ENCODE measurements at regions not wholly inside any gene's neighbourhood (a gene's known extent, or its start where the extent isn't known, plus 50 kb on each side); places are given as distances from the start of the nearest gene placed in this dataset.
"Not testable (repeated sequence)": the region's sequence is repeated elsewhere in the genome, so short reads cannot be mapped to it uniquely, and the experiment has no call there.

GRCh38 chr12:131620946-131621681 lies 89.8 kb upstream of the SFSWAP start:
- DNase-seq, result peak in 12 of 14 donors; percentile 10 to 79 (median 54)

GRCh38 chr12:131621701-131622421 lies 89.0 kb upstream of the SFSWAP start:
- DNase-seq, result peak in 12 of 14 donors; percentile 41 to 88 (median 78)

GRCh38 chr12:131622422-131622955 lies 88.4 kb upstream of the SFSWAP start:
- DNase-seq, result no peak

- not testable (repeated sequence) for DNase-seq
Observed at GRCh38 chr12:131623404-131624368, 87.2 kb upstream of the SFSWAP start.

- DNase-seq, result peak in 3 of 14 donors; percentile 15 to 65 (median 38)
Observed at GRCh38 chr12:131624369-131624739, 86.5 kb upstream of the SFSWAP start.

- not testable (repeated sequence) for DNase-seq
Observed at GRCh38 chr12:131624756-131625501, 86.0 kb upstream of the SFSWAP start.

GRCh38 chr12:131625966-131626722 lies 84.7 kb upstream of the SFSWAP start:
- DNase-seq, result not testable (repeated sequence)

- DNase-seq, result not testable (repeated sequence)
Observed at GRCh38 chr12:131627151-131628022, 83.5 kb upstream of the SFSWAP start.

GRCh38 chr12:131628023-131628740 lies 82.7 kb upstream of the SFSWAP start:
- no peak for DNase-seq

- DNase-seq, result no peak
Observed at GRCh38 chr12:131628766-131629448, 82.0 kb upstream of the SFSWAP start.

- no peak for DNase-seq
Observed at GRCh38 chr12:131631230-131631629, 79.7 kb upstream of the SFSWAP start.

- not testable (repeated sequence) for DNase-seq
Observed at GRCh38 chr12:131631889-131632651, 78.8 kb upstream of the SFSWAP start.

GRCh38 chr12:131632652-131633023 lies 78.3 kb upstream of the SFSWAP start:
- DNase-seq, result not testable (repeated sequence)

- not testable (repeated sequence) for DNase-seq
Observed at GRCh38 chr12:131633610-131634009, 77.3 kb upstream of the SFSWAP start.

GRCh38 chr12:131634037-131634436 lies 76.9 kb upstream of the SFSWAP start:
- no peak for DNase-seq

- DNase-seq, result not testable (repeated sequence)
Observed at GRCh38 chr12:131635012-131635411, 75.9 kb upstream of the SFSWAP start.

GRCh38 chr12:131635491-131636122 lies 75.3 kb upstream of the SFSWAP start:
- DNase-seq, result no peak

Measured in C1 segment of cervical spinal cord (tissue), 14 donors.